ENCODE measurements at regions not wholly inside any gene's neighbourhood (a gene's known extent, or its start where the extent isn't known, plus 50 kb on each side); places are given as distances from the start of the nearest gene placed in this dataset.

DNA sequence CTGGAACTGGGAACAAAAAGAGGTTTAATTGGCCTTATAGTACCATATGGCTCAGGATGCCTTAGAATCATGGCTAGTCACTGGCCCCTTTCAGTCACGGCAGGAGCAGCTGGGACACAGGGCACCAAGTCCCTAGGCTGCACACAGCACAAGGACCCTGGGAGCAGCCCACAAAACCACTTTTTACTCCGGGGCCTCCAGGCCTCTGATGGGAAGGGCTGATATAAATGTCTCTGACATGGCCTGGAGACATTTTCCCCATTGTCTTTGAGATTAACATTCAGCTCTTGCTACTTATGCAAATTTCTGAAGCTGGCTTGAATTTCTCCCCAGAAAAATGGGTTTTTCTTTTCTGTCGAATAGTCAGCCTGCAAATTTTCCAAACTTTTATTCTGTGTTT is 1026.4 kb upstream of the COX7C start:
- H3T11ph ChIP-seq (ENCODE audit: low read length) = no peak overlapping the region
- H3K18ac ChIP-seq (ENCODE audit: insufficient read length, low read depth, low read length) = no peak overlapping the region
- H3K9ac ChIP-seq (ENCODE audit: extremely low read depth, insufficient read length, low read length) = no peak overlapping the region
- no peak overlapping the region for H2BK5ac ChIP-seq (ENCODE audit: insufficient read length, low read length)
- H4K8ac ChIP-seq (replicated peaks; ENCODE audit: insufficient read length, low read depth, low read length) = no peak overlapping the region
- no peak overlapping the region for H3K23ac ChIP-seq (ENCODE audit: insufficient read length, low read depth, low read length)
- H2BK15ac ChIP-seq (ENCODE audit: low read depth, low read length) = no peak overlapping the region
- no peak overlapping the region for H2BK20ac ChIP-seq (ENCODE audit: low read depth, low read length, poor library complexity, severe bottlenecking)
- no peak overlapping the region for H2AK5ac ChIP-seq (ENCODE audit: insufficient read length, low read length)
- H3K4me2 ChIP-seq (ENCODE audit: insufficient read depth, insufficient read length, low read length) = no peak overlapping the region
- H3K4me1 ChIP-seq (ENCODE audit: insufficient read depth, low read length) = no peaks in the 10 kb centered on the region
- Mint-ChIP-seq H3K9me3 (peaks cover 3 to 5% of the 10 kb centered on the region in 2 experiments; a peak in 4 of 5 replicates), H3K27me3 (ENCODE audit: low read depth) (no peaks in the 10 kb centered on the region), H3K4me1 (peaks cover 14 to 18% of the 10 kb centered on the region in 2 experiments), H3K4me3 (no peak overlapping the region), H3K36me3 (ENCODE audit: insufficient read depth in 1 of 3, low read depth in 3 of 3) (peaks cover 0 to 13% (median 0%) of the 10 kb centered on the region in 3 experiments; a peak in 4 of 7 replicates), H3K27ac (no peak overlapping the region)
- H4K91ac ChIP-seq (ENCODE audit: insufficient read length, low read depth, low read length) = no peak overlapping the region
- WGBS (ENCODE audit: extremely low coverage, insufficient read length, low lambda C conversion rate) = no CpG with 5 or more reads among the region's 3 CpGs
- H3K27me3 ChIP-seq (ENCODE audit: insufficient read depth, low read length) = no peaks in the 10 kb centered on the region
- H4K20me1 ChIP-seq (ENCODE audit: control insufficient read depth, insufficient read depth, insufficient read length) = no peaks in the 10 kb centered on the region
- no peaks in the 10 kb centered on the region for H3K9me3 ChIP-seq (ENCODE audit: control insufficient read depth, low read depth, low read length)
- no peaks in the 10 kb centered on the region for H3K23me2 ChIP-seq (ENCODE audit: insufficient read length, low read depth, low read length, poor library complexity, severe bottlenecking)
- no peak overlapping the region for H2BK12ac ChIP-seq (ENCODE audit: insufficient read length, low read depth, low read length)
- no peak overlapping the region for H2BK120ac ChIP-seq (ENCODE audit: low read depth, low read length, poor library complexity, severe bottlenecking)
- H3K79me2 ChIP-seq (ENCODE audit: insufficient read depth, low read length) = no peaks in the 10 kb centered on the region
- TF ChIP-seq, protein P1, sequence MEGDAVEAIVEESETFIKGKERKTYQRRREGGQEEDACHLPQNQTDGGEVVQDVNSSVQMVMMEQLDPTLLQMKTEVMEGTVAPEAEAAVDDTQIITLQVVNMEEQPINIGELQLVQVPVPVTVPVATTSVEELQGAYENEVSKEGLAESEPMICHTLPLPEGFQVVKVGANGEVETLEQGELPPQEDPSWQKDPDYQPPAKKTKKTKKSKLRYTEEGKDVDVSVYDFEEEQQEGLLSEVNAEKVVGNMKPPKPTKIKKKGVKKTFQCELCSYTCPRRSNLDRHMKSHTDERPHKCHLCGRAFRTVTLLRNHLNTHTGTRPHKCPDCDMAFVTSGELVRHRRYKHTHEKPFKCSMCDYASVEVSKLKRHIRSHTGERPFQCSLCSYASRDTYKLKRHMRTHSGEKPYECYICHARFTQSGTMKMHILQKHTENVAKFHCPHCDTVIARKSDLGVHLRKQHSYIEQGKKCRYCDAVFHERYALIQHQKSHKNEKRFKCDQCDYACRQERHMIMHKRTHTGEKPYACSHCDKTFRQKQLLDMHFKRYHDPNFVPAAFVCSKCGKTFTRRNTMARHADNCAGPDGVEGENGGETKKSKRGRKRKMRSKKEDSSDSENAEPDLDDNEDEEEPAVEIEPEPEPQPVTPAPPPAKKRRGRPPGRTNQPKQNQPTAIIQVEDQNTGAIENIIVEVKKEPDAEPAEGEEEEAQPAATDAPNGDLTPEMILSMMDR (conservative IDR thresholded peaks at IDR 0.05) = no peak
- no peak overlapping the region for H4K5ac ChIP-seq (ENCODE audit: insufficient read length, low read depth, low read length)
- H3K56ac ChIP-seq (ENCODE audit: insufficient read length, low read depth, low read length) = no peak overlapping the region
- DNase-seq = no peak
- H3K79me1 ChIP-seq (ENCODE audit: insufficient read depth, low read depth, low read length, poor library complexity, severe bottlenecking) = no peaks in the 10 kb centered on the region
- H3K27ac ChIP-seq (ENCODE audit: insufficient read length, low read depth, low read length) = no peak overlapping the region
- H3K4ac ChIP-seq (ENCODE audit: low read depth, low read length) = no peak overlapping the region
- H3K14ac ChIP-seq (ENCODE audit: insufficient read depth, low read length) = no peak overlapping the region
- no peak overlapping the region for H2AFZ ChIP-seq (ENCODE audit: low read length)

Data from H9 (cell line).